ENCODE measurements at regions not wholly inside any gene's neighbourhood (a gene's known extent, or its start where the extent isn't known, plus 50 kb on each side); places are given as distances from the start of the nearest gene placed in this dataset.

- TF ChIP-seq NANOG (IDR thresholded peaks at IDR 0.05; ENCODE audit: insufficient read depth, low read depth, low read length, poor library complexity, severe bottlenecking) (no peak), POLR2AphosphoS5 (IDR thresholded peaks at IDR 0.05; ENCODE audit: low read depth, low read length) (no peak), MAFK (IDR thresholded peaks at IDR 0.05; ENCODE audit: low read depth, low read length) (no peak), TEAD4 (IDR thresholded peaks at IDR 0.05; ENCODE audit: low read depth, low read length) (no peak), YY1 (IDR thresholded peaks at IDR 0.05; ENCODE audit: low read depth, low read length) (no peak)
Observed at GRCh38 chr5:74105126-74105780, 479.3 kb downstream of the ARHGEF28 start (continued).
